Small intestine (tissue), 7 donors: ENCODE measurements at regions not wholly inside any gene's neighbourhood (a gene's known extent, or its start where the extent isn't known, plus 50 kb on each side); places are given as distances from the start of the nearest gene placed in this dataset.
A peak's percentile ranks its signal among the peaks of the same experiment; 100 is the strongest.

ENCODE experiments used
- DNase-seq, 2 donors: peaks; one replicate each; pipeline versions ENCODE4 v3.0.0 to v3.0.0-alpha.2; 2013
- FAIRE-seq: peaks from 2 replicates; lab custom pipeline; 2012; peaks lifted over from hg19 to GRCh38; lab: Jason Lieb, UNC
- H3K27ac ChIP-seq, 3 donors: one replicate each; pipeline ENCODE4 v1.5.1; 2013; ENCODE audit warnings: low read length in 2 of 3, mild to moderate bottlenecking in 2 of 3, control low read depth in 1 of 3, inconsistent platforms in 1 of 3, low read depth in 1 of 3, moderate library complexity in 1 of 3
- H3K27me3 ChIP-seq, 3 donors: one replicate each; pipeline ENCODE4 v1.6.1; 2013; ENCODE audit warnings: low read length in 3 of 3, inconsistent platforms in 1 of 3; ENCODE audit not compliant: control insufficient read depth in 3 of 3, insufficient read depth in 3 of 3
- H3K36me3 ChIP-seq, 3 donors: one replicate each; pipeline ENCODE4 v1.6.1; 2013; ENCODE audit warnings: low read length in 3 of 3, inconsistent platforms in 1 of 3, low read depth in 1 of 3, mild to moderate bottlenecking in 1 of 3, moderate library complexity in 1 of 3; ENCODE audit not compliant: control insufficient read depth in 3 of 3, insufficient read depth in 2 of 3
- H3K4me1 ChIP-seq, 3 donors: one replicate each; pipeline ENCODE4 v1.6.1; 2013; ENCODE audit warnings: low read length in 2 of 3, inconsistent platforms in 1 of 3, low read depth in 1 of 3, mild to moderate bottlenecking in 1 of 3, moderate library complexity in 1 of 3; ENCODE audit not compliant: control insufficient read depth in 3 of 3, insufficient read depth in 2 of 3
- H3K4me3 ChIP-seq, 3 donors: one replicate each; pipeline ENCODE4 v1.5.1; 2013; ENCODE audit warnings: low read length in 3 of 3, control low read depth in 1 of 3, inconsistent platforms in 1 of 3, low read depth in 1 of 3, mild to moderate bottlenecking in 1 of 3, moderate library complexity in 1 of 3
- H3K9me3 ChIP-seq, 2 donors: one replicate each; pipeline ENCODE4 v1.6.1; 2013; ENCODE audit warnings: low read depth in 1 of 2, low read length in 1 of 2; ENCODE audit not compliant: control insufficient read depth in 2 of 2, insufficient read depth in 1 of 2
- WGBS, 3 donors: extraction: QIAGEN DNeasy Blood & Tissue Kit; methylation state at CpG; one replicate each; pipeline ENCODE4 v1.1.7; 2013; 5-methylcytosine and 5-hydroxymethylcytosine counted together
- donor health status: healthy with polysubstance abuse.
- donor health status: control.
- donor health status: control.
- donor health status: Bipolar disorder and iron deficiency.
- donor health status: healthy.

- FAIRE-seq (no peak), DNase-seq (no peak)
- Histone ChIP-seq H3K27ac (no peak overlapping the region), H3K9me3 (no peaks in the 10 kb centered on the region), H3K4me1 (peaks cover 0 to 4% (median 0%) of the 10 kb centered on the region in 3 donors), H3K4me3 (no peak overlapping the region), H3K36me3 (peaks cover 0 to 2% (median 0%) of the 10 kb centered on the region in 3 donors), H3K27me3 (no peaks in the 10 kb centered on the region)
- 88 to 95% (median 91%) methylated on average over 3 of the region's 3 CpGs for WGBS, 3 donors
Measured at GRCh38 chr1:39139723-39140360, 64.7 kb upstream of the MACF1 start.

- 67 to 100% (median 93%) methylated on average over 1 of the region's 1 CpG for WGBS, 3 donors
- Histone ChIP-seq H3K27ac (no peak overlapping the region), H3K36me3 (no peaks in the 10 kb centered on the region), H3K27me3 (no peaks in the 10 kb centered on the region), H3K9me3 (no peaks in the 10 kb centered on the region), H3K4me1 (peaks cover 0 to 4% (median 0%) of the 10 kb centered on the region in 3 donors), H3K4me3 (no peak overlapping the region)
- no peak for FAIRE-seq
- no peak for DNase-seq
Measured at GRCh38 chr1:39141925-39142324, 62.6 kb upstream of the MACF1 start.

- FAIRE-seq (no peak), DNase-seq (peak in 1 of 2 donors; percentile 25)
- no peaks in the 10 kb centered on the region for H3K36me3 ChIP-seq
- no peaks in the 10 kb centered on the region for H3K27me3 ChIP-seq
- WGBS, 3 donors = 43 to 78% (median 53%) methylated on average over 3 of the region's 3 CpGs
- no peak overlapping the region for H3K4me3 ChIP-seq
- peaks cover 0 to 4% (median 0%) of the 10 kb centered on the region in 3 donors for H3K4me1 ChIP-seq
- peak overlapping the region in 1 of 3 donors; percentile 49 for H3K27ac ChIP-seq
- no peaks in the 10 kb centered on the region for H3K9me3 ChIP-seq
Measured at GRCh38 chr1:39142401-39143060, 62.0 kb upstream of the MACF1 start.

GRCh38 chr1:39144924-39145323 lies 59.6 kb upstream of the MACF1 start:
- Histone ChIP-seq H3K4me1 (peaks cover 0 to 4% (median 0%) of the 10 kb centered on the region in 3 donors), H3K4me3 (no peak overlapping the region), H3K9me3 (no peaks in the 10 kb centered on the region), H3K27ac (no peak overlapping the region), H3K36me3 (no peaks in the 10 kb centered on the region), H3K27me3 (no peaks in the 10 kb centered on the region)
- DNase-seq (no peak), FAIRE-seq (no peak)
- 88 to 93% (median 92%) methylated on average over 3 of the region's 3 CpGs for WGBS, 3 donors

GRCh38 chr1:39145331-39145965 lies 59.0 kb upstream of the MACF1 start:
- no peak for DNase-seq
- peaks cover 0 to 4% (median 0%) of the 10 kb centered on the region in 3 donors for H3K4me1 ChIP-seq
- no peaks in the 10 kb centered on the region for H3K36me3 ChIP-seq
- no peaks in the 10 kb centered on the region for H3K27me3 ChIP-seq
- no peak for FAIRE-seq
- no peak overlapping the region for H3K4me3 ChIP-seq
- no peaks in the 10 kb centered on the region for H3K9me3 ChIP-seq
- no peak overlapping the region for H3K27ac ChIP-seq
- 87 to 97% (median 94%) methylated on average over 2 of the region's 2 CpGs for WGBS, 3 donors

- H3K9me3 ChIP-seq = no peaks in the 10 kb centered on the region
- H3K27ac ChIP-seq = no peak overlapping the region
- DNase-seq (no peak), FAIRE-seq (no peak)
- H3K4me1 ChIP-seq = peaks cover 0 to 2% (median 0%) of the 10 kb centered on the region in 3 donors
- no peaks in the 10 kb centered on the region for H3K36me3 ChIP-seq
- H3K4me3 ChIP-seq = no peak overlapping the region
- no peaks in the 10 kb centered on the region for H3K27me3 ChIP-seq
Measured at GRCh38 chr1:39146681-39147080, 57.8 kb upstream of the MACF1 start.

GRCh38 chr1:39147099-39148025 lies 57.1 kb upstream of the MACF1 start:
- WGBS, 3 donors = 83 to 89% (median 83%) methylated on average over 3 of the region's 3 CpGs
- Histone ChIP-seq H3K9me3 (no peaks in the 10 kb centered on the region), H3K27ac (no peak overlapping the region), H3K27me3 (no peaks in the 10 kb centered on the region), H3K36me3 (no peaks in the 10 kb centered on the region), H3K4me3 (no peak overlapping the region), H3K4me1 (no peaks in the 10 kb centered on the region)
- DNase-seq (no peak), FAIRE-seq (no peak)

- Histone ChIP-seq H3K27me3 (no peaks in the 10 kb centered on the region), H3K9me3 (no peaks in the 10 kb centered on the region), H3K4me1 (peaks cover 0 to 4% (median 0%) of the 10 kb centered on the region in 3 donors), H3K36me3 (peaks cover 0 to 4% (median 0%) of the 10 kb centered on the region in 3 donors), H3K27ac (no peak overlapping the region), H3K4me3 (no peak overlapping the region)
- no peak for DNase-seq
- no peak for FAIRE-seq
- 88 to 94% (median 89%) methylated on average over 4 of the region's 4 CpGs for WGBS, 3 donors
Measured at GRCh38 chr1:39148942-39149341, 55.6 kb upstream of the MACF1 start.
